BE2C (cell line): ENCODE measurements at regions not wholly inside any gene's neighbourhood (a gene's known extent, or its start where the extent isn't known, plus 50 kb on each side); places are given as distances from the start of the nearest gene placed in this dataset.
"Not testable (repeated sequence)": the region's sequence is repeated elsewhere in the genome, so short reads cannot be mapped to it uniquely, and the experiment has no call there.

Experiments
- DNase-seq: peaks from one replicate; pipeline ENCODE4 v3.0.0-alpha.2; 2020
- H3K27me3 ChIP-seq: fragments of 250-450 bp; sonication (Bioruptor Pico); 2 replicates; pipeline ENCODE4 v1.5.1; 2020; ENCODE audit warnings: mild to moderate bottlenecking
- H3K36me3 ChIP-seq: fragments of 250-450 bp; sonication (Bioruptor Pico); 2 replicates; pipeline ENCODE4 v1.5.1; 2020; ENCODE audit warnings: mild to moderate bottlenecking
- H3K4me1 ChIP-seq: fragments of 250-450 bp; sonication (Bioruptor Pico); 2 replicates; pipeline ENCODE4 v1.5.1; 2020
- H3K4me3 ChIP-seq: 2 replicates; pipeline ENCODE4 v1.5.1; 2011; ENCODE audit warnings: low read depth, low read length
- H3K9me3 ChIP-seq: fragments of 250-450 bp; sonication (Bioruptor Pico); 2 replicates; pipeline ENCODE4 v1.5.1; 2020
- CTCF ChIP-seq: IDR thresholded peaks from 2 replicates; pipeline ENCODE4 v1.5.1; 2012; ENCODE audit warnings: mild to moderate bottlenecking, low read depth, low read length

GRCh38 chr5:7250611-7251010 lies 145.3 kb upstream of the ADCY2 start:
- no peak overlapping the region for H3K4me3 ChIP-seq
- TF ChIP-seq CTCF, result no peak
- H3K27me3 ChIP-seq, result no peaks in the 10 kb centered on the region
- H3K36me3 ChIP-seq, result no peaks in the 10 kb centered on the region
- H3K4me1 ChIP-seq, result no peaks in the 10 kb centered on the region
- no peaks in the 10 kb centered on the region for H3K9me3 ChIP-seq
- DNase-seq, result no peak

- no peak for DNase-seq
- Histone ChIP-seq H3K36me3 (no peaks in the 10 kb centered on the region), H3K9me3 (no peaks in the 10 kb centered on the region), H3K27me3 (no peaks in the 10 kb centered on the region), H3K4me3 (no peak overlapping the region), H3K4me1 (no peaks in the 10 kb centered on the region)
- no peak for TF ChIP-seq CTCF
Measured at GRCh38 chr5:7251132-7251531, 144.8 kb upstream of the ADCY2 start.

- Histone ChIP-seq H3K36me3 (no peaks in the 10 kb centered on the region), H3K4me3 (no peak overlapping the region), H3K9me3 (no peaks in the 10 kb centered on the region), H3K27me3 (no peaks in the 10 kb centered on the region), H3K4me1 (no peaks in the 10 kb centered on the region)
- DNase-seq, result no peak
- TF ChIP-seq CTCF, result peak; percentile 41
Measured at GRCh38 chr5:7261049-7261448, 134.9 kb upstream of the ADCY2 start.

GRCh38 chr5:7261900-7262299 lies 134.0 kb upstream of the ADCY2 start:
- Histone ChIP-seq H3K27me3 (no peaks in the 10 kb centered on the region), H3K4me3 (no peak overlapping the region), H3K9me3 (no peaks in the 10 kb centered on the region), H3K36me3 (no peaks in the 10 kb centered on the region), H3K4me1 (no peaks in the 10 kb centered on the region)
- no peak for TF ChIP-seq CTCF
- DNase-seq, result no peak

- not testable (repeated sequence) for H3K36me3 ChIP-seq, H3K4me1 ChIP-seq, H3K9me3 ChIP-seq, H3K27me3 ChIP-seq, DNase-seq, H3K4me3 ChIP-seq
Measured at GRCh38 chr5:7263398-7264015, 132.4 kb upstream of the ADCY2 start.

GRCh38 chr5:7265776-7266175 lies 130.2 kb upstream of the ADCY2 start:
- not testable (repeated sequence) for DNase-seq, H3K4me1 ChIP-seq, H3K36me3 ChIP-seq, H3K9me3 ChIP-seq, H3K4me3 ChIP-seq, H3K27me3 ChIP-seq

- not testable (repeated sequence) for DNase-seq, H3K4me3 ChIP-seq, H3K4me1 ChIP-seq, H3K9me3 ChIP-seq, H3K36me3 ChIP-seq, H3K27me3 ChIP-seq
Measured at GRCh38 chr5:7268722-7269121, 127.2 kb upstream of the ADCY2 start.
